HFFc6 (cell line): ENCODE measurements at regions not wholly inside any gene's neighbourhood (a gene's known extent, or its start where the extent isn't known, plus 50 kb on each side); places are given as distances from the start of the nearest gene placed in this dataset.

ENCODE experiments used
- DNase-seq: peaks from one replicate; pipeline ENCODE4 v3.0.0-alpha.2; 2018
- H3K27ac Mint-ChIP-seq: 2 replicates; pipeline ENCODE4 v1.8.0; 2020; ENCODE audit warnings: mild to moderate bottlenecking, mixed read lengths
- H3K27me3 Mint-ChIP-seq: 2 replicates; pipeline ENCODE4 v1.8.0; 2021; ENCODE audit warnings: mild to moderate bottlenecking, moderate library complexity, mixed read lengths; ENCODE audit not compliant: insufficient read depth
- H3K36me3 Mint-ChIP-seq: 2 replicates; pipeline ENCODE4 v1.8.0; 2021; ENCODE audit warnings: low read depth, mixed read lengths
- H3K4me1 Mint-ChIP-seq: 2 replicates; pipeline ENCODE4 v1.8.0; 2020; ENCODE audit warnings: low read depth, mixed read lengths
- H3K4me3 Mint-ChIP-seq: 2 replicates; pipeline ENCODE4 v1.8.0; 2020; ENCODE audit warnings: mild to moderate bottlenecking, moderate library complexity, mixed read lengths
- H3K9me3 Mint-ChIP-seq: 2 replicates; pipeline ENCODE4 v1.8.0; 2020; ENCODE audit warnings: mild to moderate bottlenecking, mixed read lengths
- CTCF ChIP-seq: fragments of 200-600 bp; sonication (generic); IDR thresholded peaks from 2 replicates; pipeline ENCODE4 v1.5.0; 2021; ENCODE audit warnings: antibody characterized with exemption, mild to moderate bottlenecking

DNA sequence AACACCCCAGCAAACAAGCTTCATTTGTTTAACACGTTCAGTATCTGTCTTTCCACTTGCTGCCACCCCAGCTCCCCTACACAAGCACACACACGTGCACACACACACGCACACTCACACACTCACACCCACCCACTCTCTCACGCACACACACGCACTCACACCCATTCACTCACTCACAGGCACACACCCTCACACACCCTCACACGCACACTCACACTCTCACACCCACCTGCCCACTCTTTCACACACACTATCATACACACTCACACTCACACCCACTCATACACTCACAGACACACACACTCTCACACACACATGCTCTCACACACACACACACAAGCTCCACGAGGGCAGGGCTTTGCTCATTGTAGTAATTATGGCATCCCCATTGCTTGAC is 378.8 kb upstream of the SULF2 start:
- H3K4me1 Mint-ChIP-seq: no peaks in the 10 kb centered on the region
- H3K36me3 Mint-ChIP-seq: peaks cover 10% of the 10 kb centered on the region
- no peak overlapping the region for H3K27ac Mint-ChIP-seq
- no peak overlapping the region for H3K4me3 Mint-ChIP-seq
- TF ChIP-seq CTCF: no peak
- H3K9me3 Mint-ChIP-seq: peaks cover 59% of the 10 kb centered on the region
- H3K27me3 Mint-ChIP-seq: peaks cover 6% of the 10 kb centered on the region
- DNase-seq: no peak

DNA sequence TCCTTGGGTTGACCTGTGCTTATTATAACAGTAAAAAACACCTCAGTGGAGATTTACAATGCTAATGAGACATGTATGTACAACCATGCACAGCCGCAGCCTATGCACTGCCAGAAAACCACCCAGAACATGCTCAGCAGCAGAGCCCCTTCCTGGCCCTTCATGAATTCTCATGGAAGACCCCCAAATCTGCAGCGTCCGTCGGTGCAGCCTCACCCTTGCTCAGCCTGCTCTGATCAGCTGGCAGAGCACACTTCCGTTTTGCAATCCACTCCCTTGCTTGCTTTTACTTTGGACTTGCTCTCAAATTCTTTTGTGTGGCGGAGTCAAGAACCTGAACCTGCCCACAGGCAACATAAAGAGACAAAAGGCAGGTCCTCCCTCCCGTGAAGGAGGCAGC is 378.2 kb upstream of the SULF2 start:
- Mint-ChIP-seq H3K27ac (no peak overlapping the region), H3K9me3 (peaks cover 61% of the 10 kb centered on the region), H3K4me1 (no peaks in the 10 kb centered on the region), H3K27me3 (peaks cover 6% of the 10 kb centered on the region), H3K4me3 (no peak overlapping the region), H3K36me3 (peaks cover 10% of the 10 kb centered on the region)
- no peak for TF ChIP-seq CTCF
- DNase-seq: no peak

GRCh38 chr20:48162621-48163020 is 377.3 kb upstream of the SULF2 start:
- peaks cover 16% of the 10 kb centered on the region for H3K36me3 Mint-ChIP-seq
- no peak overlapping the region for H3K4me3 Mint-ChIP-seq
- peaks cover 67% of the 10 kb centered on the region for H3K9me3 Mint-ChIP-seq
- TF ChIP-seq CTCF: no peak
- H3K27ac Mint-ChIP-seq: no peak overlapping the region
- DNase-seq: no peak
- H3K27me3 Mint-ChIP-seq: peaks cover 6% of the 10 kb centered on the region
- H3K4me1 Mint-ChIP-seq: no peaks in the 10 kb centered on the region

- H3K4me1 Mint-ChIP-seq: no peaks in the 10 kb centered on the region
- H3K4me3 Mint-ChIP-seq: no peak overlapping the region
- no peak overlapping the region for H3K27ac Mint-ChIP-seq
- peaks cover 5% of the 10 kb centered on the region for H3K27me3 Mint-ChIP-seq
- DNase-seq: no peak
- peaks cover 24% of the 10 kb centered on the region for H3K36me3 Mint-ChIP-seq
- no peak for TF ChIP-seq CTCF
- H3K9me3 Mint-ChIP-seq: peaks cover 80% of the 10 kb centered on the region
Measured at GRCh38 chr20:48159145-48160008, 374.1 kb upstream of the SULF2 start.

DNA sequence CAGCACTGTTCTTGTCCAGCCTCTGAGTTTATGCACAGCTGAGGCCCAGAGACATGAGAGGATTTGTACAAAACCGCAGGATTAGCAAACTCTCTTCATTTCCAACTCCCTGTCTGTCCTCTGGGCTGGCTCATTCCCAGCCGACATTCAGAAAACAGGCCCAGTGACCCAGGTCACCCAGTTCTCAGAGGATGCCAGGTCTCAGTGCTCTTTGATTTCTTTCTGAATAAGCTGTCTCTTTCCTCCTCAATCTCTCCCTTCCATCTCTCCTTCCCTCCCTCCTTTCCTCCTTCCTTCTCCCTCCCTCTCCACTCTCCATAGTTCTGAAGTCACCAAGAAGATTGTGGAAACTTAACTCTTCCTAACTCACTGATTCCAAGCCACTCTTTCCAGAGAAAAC is 372.7 kb upstream of the SULF2 start:
- H3K36me3 Mint-ChIP-seq: peaks cover 20% of the 10 kb centered on the region
- H3K27ac Mint-ChIP-seq: no peak overlapping the region
- H3K27me3 Mint-ChIP-seq: peaks cover 11% of the 10 kb centered on the region
- no peak for TF ChIP-seq CTCF
- no peak overlapping the region for H3K4me3 Mint-ChIP-seq
- DNase-seq: no peak
- no peaks in the 10 kb centered on the region for H3K4me1 Mint-ChIP-seq
- peaks cover 77% of the 10 kb centered on the region for H3K9me3 Mint-ChIP-seq
